ENCODE measurements at regions not wholly inside any gene's neighbourhood (a gene's known extent, or its start where the extent isn't known, plus 50 kb on each side); places are given as distances from the start of the nearest gene placed in this dataset.

DNA sequence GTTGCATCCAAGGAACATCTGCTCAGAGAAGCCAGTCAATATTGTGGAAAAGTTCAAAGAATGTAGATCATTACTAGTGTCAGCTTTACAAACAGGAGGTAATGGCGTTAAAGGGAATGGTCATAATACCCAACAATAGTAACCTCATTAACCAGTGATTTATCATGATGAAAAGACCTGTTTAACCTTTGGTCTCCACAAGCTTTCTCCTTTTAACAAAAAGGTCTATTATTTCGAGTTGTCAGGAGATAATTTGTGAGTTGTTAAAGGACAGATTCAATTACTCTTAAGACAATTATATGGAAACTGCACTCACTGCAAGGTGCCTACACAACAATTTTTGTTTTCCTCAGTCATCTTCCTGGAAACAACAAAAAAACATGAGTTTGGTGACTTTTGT lies 73.8 kb upstream of the HTATIP2 start:
- Mint-ChIP-seq H3K27ac (no peak overlapping the region), H3K36me3 (no peaks in the 10 kb centered on the region), H3K9me3 (no peaks in the 10 kb centered on the region), H3K4me1 (no peaks in the 10 kb centered on the region), H3K4me3 (no peak overlapping the region), H3K27me3 (ENCODE audit: low read depth) (no peaks in the 10 kb centered on the region)
- DNase-seq (ENCODE audit: low spot score): no peak
- ChIA-PET CTCF (no interaction called here), POLR2A (no interaction called here)
- no peak for ATAC-seq
- no peak for TF ChIP-seq ZNF121 (CRISPR knock-in tag; IDR thresholded peaks at IDR 0.05)
- no peak for TF ChIP-seq ZNF138 (CRISPR knock-in tag; conservative IDR thresholded peaks at IDR 0.05)
- TF ChIP-seq, protein P1, sequence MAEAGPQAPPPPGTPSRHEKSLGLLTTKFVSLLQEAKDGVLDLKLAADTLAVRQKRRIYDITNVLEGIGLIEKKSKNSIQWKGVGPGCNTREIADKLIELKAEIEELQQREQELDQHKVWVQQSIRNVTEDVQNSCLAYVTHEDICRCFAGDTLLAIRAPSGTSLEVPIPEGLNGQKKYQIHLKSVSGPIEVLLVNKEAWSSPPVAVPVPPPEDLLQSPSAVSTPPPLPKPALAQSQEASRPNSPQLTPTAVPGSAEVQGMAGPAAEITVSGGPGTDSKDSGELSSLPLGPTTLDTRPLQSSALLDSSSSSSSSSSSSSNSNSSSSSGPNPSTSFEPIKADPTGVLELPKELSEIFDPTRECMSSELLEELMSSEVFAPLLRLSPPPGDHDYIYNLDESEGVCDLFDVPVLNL (CRISPR knock-in tag; IDR thresholded peaks at IDR 0.05; ENCODE audit: borderline replicate concordance, low read depth): no peak
- no peak for TF ChIP-seq KAT7 (CRISPR knock-in tag; IDR thresholded peaks at IDR 0.05; ENCODE audit: borderline replicate concordance)
- no peak for TF ChIP-seq EMX1 (CRISPR knock-in tag; IDR thresholded peaks at IDR 0.05)
- TF ChIP-seq, protein P2, sequence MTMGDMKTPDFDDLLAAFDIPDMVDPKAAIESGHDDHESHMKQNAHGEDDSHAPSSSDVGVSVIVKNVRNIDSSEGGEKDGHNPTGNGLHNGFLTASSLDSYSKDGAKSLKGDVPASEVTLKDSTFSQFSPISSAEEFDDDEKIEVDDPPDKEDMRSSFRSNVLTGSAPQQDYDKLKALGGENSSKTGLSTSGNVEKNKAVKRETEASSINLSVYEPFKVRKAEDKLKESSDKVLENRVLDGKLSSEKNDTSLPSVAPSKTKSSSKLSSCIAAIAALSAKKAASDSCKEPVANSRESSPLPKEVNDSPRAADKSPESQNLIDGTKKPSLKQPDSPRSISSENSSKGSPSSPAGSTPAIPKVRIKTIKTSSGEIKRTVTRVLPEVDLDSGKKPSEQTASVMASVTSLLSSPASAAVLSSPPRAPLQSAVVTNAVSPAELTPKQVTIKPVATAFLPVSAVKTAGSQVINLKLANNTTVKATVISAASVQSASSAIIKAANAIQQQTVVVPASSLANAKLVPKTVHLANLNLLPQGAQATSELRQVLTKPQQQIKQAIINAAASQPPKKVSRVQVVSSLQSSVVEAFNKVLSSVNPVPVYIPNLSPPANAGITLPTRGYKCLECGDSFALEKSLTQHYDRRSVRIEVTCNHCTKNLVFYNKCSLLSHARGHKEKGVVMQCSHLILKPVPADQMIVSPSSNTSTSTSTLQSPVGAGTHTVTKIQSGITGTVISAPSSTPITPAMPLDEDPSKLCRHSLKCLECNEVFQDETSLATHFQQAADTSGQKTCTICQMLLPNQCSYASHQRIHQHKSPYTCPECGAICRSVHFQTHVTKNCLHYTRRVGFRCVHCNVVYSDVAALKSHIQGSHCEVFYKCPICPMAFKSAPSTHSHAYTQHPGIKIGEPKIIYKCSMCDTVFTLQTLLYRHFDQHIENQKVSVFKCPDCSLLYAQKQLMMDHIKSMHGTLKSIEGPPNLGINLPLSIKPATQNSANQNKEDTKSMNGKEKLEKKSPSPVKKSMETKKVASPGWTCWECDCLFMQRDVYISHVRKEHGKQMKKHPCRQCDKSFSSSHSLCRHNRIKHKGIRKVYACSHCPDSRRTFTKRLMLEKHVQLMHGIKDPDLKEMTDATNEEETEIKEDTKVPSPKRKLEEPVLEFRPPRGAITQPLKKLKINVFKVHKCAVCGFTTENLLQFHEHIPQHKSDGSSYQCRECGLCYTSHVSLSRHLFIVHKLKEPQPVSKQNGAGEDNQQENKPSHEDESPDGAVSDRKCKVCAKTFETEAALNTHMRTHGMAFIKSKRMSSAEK (CRISPR knock-in tag; IDR thresholded peaks at IDR 0.05; ENCODE audit: borderline replicate concordance): no peak
- no peak for TF ChIP-seq ZNF232 (CRISPR knock-in tag; IDR thresholded peaks at IDR 0.05)
- TF ChIP-seq GABPB1 (CRISPR knock-in tag; IDR thresholded peaks at IDR 0.05): no peak
- no peak for TF ChIP-seq GTF2I (CRISPR knock-in tag; conservative IDR thresholded peaks at IDR 0.05)

DNA sequence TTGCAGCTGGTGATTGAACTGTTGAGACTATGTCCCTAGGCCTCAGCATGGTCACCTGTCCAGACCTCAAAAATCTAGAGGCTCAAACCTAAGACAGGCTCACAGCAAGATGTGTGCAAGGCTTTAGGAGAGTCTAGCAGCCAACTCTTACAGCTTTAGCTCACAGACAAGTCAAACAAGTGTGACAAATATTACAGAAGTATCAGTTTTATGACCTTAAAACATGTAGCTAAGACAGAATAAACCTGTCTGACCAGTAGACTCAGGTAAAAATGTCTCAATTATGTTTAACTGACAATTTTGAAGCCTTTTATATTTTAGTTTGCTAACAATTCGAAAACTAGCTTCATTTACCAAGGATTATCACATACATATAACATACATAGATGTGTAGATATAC lies 80.0 kb upstream of the HTATIP2 start:
- POLR2A ChIA-PET: no interaction called here
- TF ChIP-seq, protein P3, sequence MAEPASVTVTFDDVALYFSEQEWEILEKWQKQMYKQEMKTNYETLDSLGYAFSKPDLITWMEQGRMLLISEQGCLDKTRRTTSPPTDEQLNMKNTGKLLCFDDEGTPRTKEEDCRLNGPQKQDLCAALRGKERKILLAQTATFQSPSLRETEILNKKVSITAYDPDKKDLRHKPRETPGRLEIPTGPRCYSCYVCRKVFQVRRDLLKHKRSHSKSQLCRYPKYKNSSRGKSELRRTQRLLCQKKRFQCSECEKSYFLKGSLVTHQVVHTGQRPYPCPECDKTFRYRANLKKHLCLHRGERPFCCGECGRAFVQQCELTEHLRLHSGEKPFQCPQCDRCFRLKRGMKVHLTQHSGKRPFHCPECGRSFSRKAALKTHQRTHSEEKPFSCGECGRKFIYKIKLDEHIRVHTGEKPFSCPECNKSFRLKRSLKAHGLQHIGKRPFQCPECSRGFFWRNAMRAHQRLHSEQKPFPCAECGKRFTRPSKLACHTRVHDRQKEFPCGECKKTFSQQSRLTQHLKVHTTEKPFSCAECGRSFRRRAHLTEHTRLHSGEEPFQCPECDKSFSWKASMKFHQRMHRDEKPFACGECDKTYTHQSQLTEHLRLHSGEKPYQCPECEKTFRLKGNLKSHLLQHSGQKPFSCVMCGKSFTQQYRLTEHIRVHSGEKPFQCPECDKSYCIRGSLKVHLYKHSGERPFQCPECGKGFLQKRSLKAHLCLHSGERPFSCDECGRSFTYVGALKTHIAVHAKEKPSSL (CRISPR knock-in tag; conservative IDR thresholded peaks at IDR 0.05): no peak
- DNase-seq (ENCODE audit: low spot score): no peak

DNA sequence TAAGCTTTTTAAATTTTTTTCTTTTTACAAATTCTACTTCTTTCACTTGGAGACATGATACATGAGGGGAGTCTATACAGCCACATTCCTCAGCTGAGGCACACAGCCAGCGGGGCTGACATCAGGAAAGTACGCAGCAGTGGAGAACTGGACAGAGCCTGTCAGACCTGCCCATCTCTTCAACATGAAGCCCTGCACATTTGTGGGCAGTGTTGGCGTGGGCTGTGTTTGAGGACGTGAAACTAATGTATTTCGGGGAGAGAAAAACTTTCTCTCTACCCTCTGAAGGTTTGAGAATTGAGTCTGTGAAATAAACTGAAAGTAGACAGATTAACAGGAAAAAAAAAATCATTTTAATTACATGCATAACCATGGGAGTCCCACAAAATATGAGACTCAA lies 84.8 kb upstream of the HTATIP2 start:
- H3K9me3 Mint-ChIP-seq: no peaks in the 10 kb centered on the region
- H3K4me3 Mint-ChIP-seq: no peak overlapping the region
- ATAC-seq (no peak), DNase-seq (ENCODE audit: low spot score) (no peak)
- H3K27ac Mint-ChIP-seq: no peak overlapping the region
- POLR2A ChIA-PET: no interaction called here
- H3K36me3 Mint-ChIP-seq: no peaks in the 10 kb centered on the region
- no peaks in the 10 kb centered on the region for H3K4me1 Mint-ChIP-seq
- TF ChIP-seq SMAD4 (CRISPR knock-in tag; IDR thresholded peaks at IDR 0.05) (no peak), JAZF1 (CRISPR knock-in tag; IDR thresholded peaks at IDR 0.05) (no peak), ELF4 (CRISPR knock-in tag; IDR thresholded peaks at IDR 0.05; ENCODE audit: low read depth) (no peak), EMX1 (CRISPR knock-in tag; IDR thresholded peaks at IDR 0.05) (no peak), ZNF416 (CRISPR knock-in tag; IDR thresholded peaks at IDR 0.05) (no peak)
- TF ChIP-seq, protein P4, sequence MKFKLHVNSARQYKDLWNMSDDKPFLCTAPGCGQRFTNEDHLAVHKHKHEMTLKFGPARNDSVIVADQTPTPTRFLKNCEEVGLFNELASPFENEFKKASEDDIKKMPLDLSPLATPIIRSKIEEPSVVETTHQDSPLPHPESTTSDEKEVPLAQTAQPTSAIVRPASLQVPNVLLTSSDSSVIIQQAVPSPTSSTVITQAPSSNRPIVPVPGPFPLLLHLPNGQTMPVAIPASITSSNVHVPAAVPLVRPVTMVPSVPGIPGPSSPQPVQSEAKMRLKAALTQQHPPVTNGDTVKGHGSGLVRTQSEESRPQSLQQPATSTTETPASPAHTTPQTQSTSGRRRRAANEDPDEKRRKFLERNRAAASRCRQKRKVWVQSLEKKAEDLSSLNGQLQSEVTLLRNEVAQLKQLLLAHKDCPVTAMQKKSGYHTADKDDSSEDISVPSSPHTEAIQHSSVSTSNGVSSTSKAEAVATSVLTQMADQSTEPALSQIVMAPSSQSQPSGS (CRISPR knock-in tag; IDR thresholded peaks at IDR 0.05; ENCODE audit: borderline replicate concordance, low read depth): no peak
- TF ChIP-seq, protein P5, sequence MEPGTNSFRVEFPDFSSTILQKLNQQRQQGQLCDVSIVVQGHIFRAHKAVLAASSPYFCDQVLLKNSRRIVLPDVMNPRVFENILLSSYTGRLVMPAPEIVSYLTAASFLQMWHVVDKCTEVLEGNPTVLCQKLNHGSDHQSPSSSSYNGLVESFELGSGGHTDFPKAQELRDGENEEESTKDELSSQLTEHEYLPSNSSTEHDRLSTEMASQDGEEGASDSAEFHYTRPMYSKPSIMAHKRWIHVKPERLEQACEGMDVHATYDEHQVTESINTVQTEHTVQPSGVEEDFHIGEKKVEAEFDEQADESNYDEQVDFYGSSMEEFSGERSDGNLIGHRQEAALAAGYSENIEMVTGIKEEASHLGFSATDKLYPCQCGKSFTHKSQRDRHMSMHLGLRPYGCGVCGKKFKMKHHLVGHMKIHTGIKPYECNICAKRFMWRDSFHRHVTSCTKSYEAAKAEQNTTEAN (CRISPR knock-in tag; IDR thresholded peaks at IDR 0.05): no peak
- CTCF ChIA-PET: interaction anchor here (0.6 kb wide), 1 partner anchor 146 kb away, joined by 3 read pairs; no protein-coding TSS in a partner anchor
- peaks cover 5% of the 10 kb centered on the region; the same call in 1 of the 2 replicates for H3K27me3 Mint-ChIP-seq (ENCODE audit: low read depth)

More for the DNA sequence above, 80.0 kb upstream of the HTATIP2 start:
- no peak overlapping the region for H3K27ac Mint-ChIP-seq
- CTCF ChIA-PET: no interaction called here
- no peak for ATAC-seq
- H3K36me3 Mint-ChIP-seq: no peaks in the 10 kb centered on the region
- no peaks in the 10 kb centered on the region for H3K9me3 Mint-ChIP-seq
- no peaks in the 10 kb centered on the region for H3K4me1 Mint-ChIP-seq
- no peak overlapping the region for H3K4me3 Mint-ChIP-seq
- H3K27me3 Mint-ChIP-seq (ENCODE audit: low read depth): peaks cover 3% of the 10 kb centered on the region; the same call in 1 of the 2 replicates

All from WTC11 (cell line).